Mesenchymal stem cell (in vitro differentiated cells and primary cell): ENCODE measurements at regions not wholly inside any gene's neighbourhood (a gene's known extent, or its start where the extent isn't known, plus 50 kb on each side); places are given as distances from the start of the nearest gene placed in this dataset.

Experiments
- DNase-seq: peaks from one replicate; pipeline ENCODE4 v3.0.0-alpha.2; 2013
- H2AFZ ChIP-seq: one replicate; pipeline ENCODE4 v1.6.1; 2013; ENCODE audit warnings: low read depth, mild to moderate bottlenecking, control low read depth, inconsistent platforms, low read length, moderate library complexity
- H2AK5ac ChIP-seq: 2 replicates; pipeline ENCODE4 v1.6.1; 2013; ENCODE audit warnings: low read length, moderate library complexity, mild to moderate bottlenecking, inconsistent platforms; ENCODE audit not compliant: severe bottlenecking
- H2BK120ac ChIP-seq: one replicate; pipeline ENCODE4 v1.6.1; 2013; ENCODE audit warnings: low read depth, mild to moderate bottlenecking, inconsistent platforms, low read length, moderate library complexity
- H2BK12ac ChIP-seq, 2 experiments: one replicate each; pipeline ENCODE4 v1.6.1; 2013; ENCODE audit warnings: inconsistent platforms in 2 of 2, low read length in 2 of 2, mild to moderate bottlenecking in 2 of 2, moderate library complexity in 2 of 2, control low read depth in 1 of 2
- H2BK15ac ChIP-seq: one replicate; pipeline ENCODE4 v1.6.1; 2013; ENCODE audit warnings: mild to moderate bottlenecking, low read depth, inconsistent platforms; ENCODE audit not compliant: poor library complexity, severe bottlenecking
- H2BK5ac ChIP-seq: 2 replicates; pipeline ENCODE4 v1.6.1; 2013; ENCODE audit warnings: low read depth, mild to moderate bottlenecking, low read length, control low read depth, inconsistent platforms; ENCODE audit not compliant: poor library complexity, severe bottlenecking
- H3K14ac ChIP-seq, 2 experiments: one replicate each; pipeline ENCODE4 v1.6.1; 2013; ENCODE audit warnings: inconsistent platforms in 2 of 2, low read length in 2 of 2, control low read depth in 1 of 2, mild to moderate bottlenecking in 1 of 2, moderate library complexity in 1 of 2
- H3K18ac ChIP-seq, 2 experiments: one replicate each; pipeline ENCODE4 v1.6.1; 2013; ENCODE audit warnings: inconsistent platforms in 2 of 2, low read length in 2 of 2, control low read depth in 1 of 2, low read depth in 1 of 2, mild to moderate bottlenecking in 1 of 2
- H3K23ac ChIP-seq, 2 experiments: one replicate each; pipeline ENCODE4 v1.6.1; 2013; ENCODE audit warnings: inconsistent platforms in 2 of 2, low read length in 2 of 2, mild to moderate bottlenecking in 2 of 2, moderate library complexity in 2 of 2, control low read depth in 1 of 2
- H3K27ac ChIP-seq: 2 replicates; pipeline ENCODE4 v1.5.1; 2013; ENCODE audit warnings: mild to moderate bottlenecking, moderate library complexity, low read length, control low read depth, inconsistent platforms; ENCODE audit not compliant: poor library complexity, severe bottlenecking
- H3K27me3 ChIP-seq, 2 experiments: 2 replicates each; pipeline versions ENCODE4 v1.6.1 to v1.7.0; 2013; ENCODE audit warnings: low read length in 2 of 2, mild to moderate bottlenecking in 2 of 2, moderate library complexity in 2 of 2, control low read depth in 1 of 2, inconsistent platforms in 1 of 2; ENCODE audit not compliant: control insufficient read depth in 1 of 2, insufficient read depth in 1 of 2
- H3K36me3 ChIP-seq, 2 experiments: 2 replicates each; pipeline versions ENCODE4 v1.6.1 to v1.7.0; 2013; ENCODE audit warnings: low read length in 2 of 2, control low read depth in 1 of 2, inconsistent platforms in 1 of 2, low read depth in 1 of 2, mild to moderate bottlenecking in 1 of 2; ENCODE audit not compliant: insufficient read depth in 2 of 2, control insufficient read depth in 1 of 2
- H3K4ac ChIP-seq, 2 experiments: one replicate each; pipeline ENCODE4 v1.6.1; 2013; ENCODE audit warnings: inconsistent platforms in 2 of 2, low read length in 2 of 2, mild to moderate bottlenecking in 2 of 2, moderate library complexity in 2 of 2, control low read depth in 1 of 2, low read depth in 1 of 2
- H3K4me1 ChIP-seq: 2 replicates; pipeline ENCODE4 v1.6.1; 2013; ENCODE audit warnings: low read depth, low read length, control low read depth; ENCODE audit not compliant: control insufficient read depth, insufficient read depth
- H3K4me2 ChIP-seq: 2 replicates; pipeline ENCODE4 v1.6.1; 2013; ENCODE audit warnings: low read length, mild to moderate bottlenecking, inconsistent platforms; ENCODE audit not compliant: poor library complexity, severe bottlenecking
- H3K4me3 ChIP-seq, 2 experiments: 2 replicates each; pipeline versions ENCODE4 v1.5.1 to v1.7.0; 2013; ENCODE audit warnings: low read length in 2 of 2, mild to moderate bottlenecking in 2 of 2, control low read depth in 1 of 2, low read depth in 1 of 2; ENCODE audit not compliant: insufficient read depth in 1 of 2
- H3K79me1 ChIP-seq: replicated peaks from 2 replicates; pipeline ENCODE4 v1.6.1; 2013; ENCODE audit warnings: mild to moderate bottlenecking, control low read depth, low read length, inconsistent platforms; ENCODE audit not compliant: poor library complexity, severe bottlenecking
- H3K9ac ChIP-seq: 2 replicates; pipeline ENCODE4 v1.7.0; 2013; ENCODE audit warnings: mild to moderate bottlenecking, low read length, moderate library complexity
- H3K9me3 ChIP-seq: 2 replicates; pipeline ENCODE4 v1.7.0; 2013; ENCODE audit warnings: mild to moderate bottlenecking, low read length; ENCODE audit not compliant: control insufficient read depth
- H4K8ac ChIP-seq: one replicate; pipeline ENCODE4 v1.6.1; 2013; ENCODE audit warnings: inconsistent platforms, mild to moderate bottlenecking, low read length, moderate library complexity
- H4K91ac ChIP-seq: one replicate; pipeline ENCODE4 v1.6.1; 2013; ENCODE audit warnings: mild to moderate bottlenecking, low read length, inconsistent platforms
- WGBS: methylation state at CpG from one replicate; pipeline ENCODE4 v1.1.7; 2013; ENCODE audit warnings: mixed read lengths; 5-methylcytosine and 5-hydroxymethylcytosine counted together

DNA sequence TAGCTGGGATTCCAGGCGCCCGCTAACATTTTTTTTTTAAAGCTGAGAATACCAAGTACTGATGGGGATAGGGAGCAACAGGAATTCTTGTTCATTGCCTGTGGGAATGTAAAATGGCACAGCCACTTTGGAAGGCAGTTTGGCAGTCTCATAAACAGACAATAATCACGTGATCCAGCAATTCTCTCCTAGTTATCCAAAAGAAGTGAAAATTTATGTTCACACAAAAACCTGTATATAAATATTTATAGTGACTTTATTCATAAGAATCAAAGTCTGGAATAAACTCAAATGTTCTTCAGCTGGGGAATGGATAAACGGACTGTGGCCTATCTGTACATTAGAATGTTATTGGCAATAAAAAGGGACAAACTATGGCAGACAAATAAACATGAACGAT lies 72.5 kb upstream of the NEO1 start:
- Histone ChIP-seq H3K4me1 (no peaks in the 10 kb centered on the region), H3K9ac (no peak overlapping the region), H3K27ac (no peak overlapping the region), H3K36me3 (no peaks in the 10 kb centered on the region), H3K4ac (no peak overlapping the region), H2BK5ac (no peak overlapping the region), H3K79me1 (no peaks in the 10 kb centered on the region), H4K91ac (no peak overlapping the region), H3K23ac (no peak overlapping the region), H3K4me2 (no peak overlapping the region), H2BK15ac (no peak overlapping the region), H2AFZ (no peak overlapping the region), H2AK5ac (no peak overlapping the region), H4K8ac (no peak overlapping the region), H3K9me3 (peaks cover 7% of the 10 kb centered on the region), H3K14ac (no peak overlapping the region), H3K27me3 (no peaks in the 10 kb centered on the region), H2BK120ac (no peak overlapping the region), H3K18ac (no peak overlapping the region), H3K4me3 (no peak overlapping the region), H2BK12ac (no peak overlapping the region)
- DNase-seq: no peak
- 91% methylated on average over 2 of the region's 5 CpGs for WGBS

DNA sequence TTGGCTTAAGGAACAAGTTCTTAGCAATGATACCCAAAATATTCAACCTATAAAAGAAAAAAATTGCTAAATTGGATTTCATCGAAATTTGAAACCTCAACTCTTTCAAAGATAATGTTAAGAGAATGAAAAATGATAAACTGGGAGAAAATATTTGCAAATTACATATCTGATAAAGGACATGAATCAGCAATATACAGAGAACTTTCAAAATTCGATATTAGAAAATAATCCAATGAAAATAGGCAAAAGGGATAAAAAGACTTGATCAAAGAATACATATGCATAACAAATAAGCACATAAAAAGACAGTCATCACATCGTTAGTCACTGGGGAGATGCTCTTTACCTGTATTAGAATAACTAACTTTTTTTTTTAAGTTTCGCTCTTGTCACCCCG lies 73.0 kb upstream of the NEO1 start:
- no peak overlapping the region for H3K4me2 ChIP-seq
- no peak overlapping the region for H3K18ac ChIP-seq
- no peak overlapping the region for H2AFZ ChIP-seq
- 69% methylated on average over 2 of the region's 5 CpGs for WGBS
- no peak overlapping the region for H3K14ac ChIP-seq
- no peak overlapping the region for H2BK5ac ChIP-seq
- H3K36me3 ChIP-seq: no peaks in the 10 kb centered on the region
- no peak overlapping the region for H2BK15ac ChIP-seq
- H3K23ac ChIP-seq: no peak overlapping the region
- no peak overlapping the region for H2AK5ac ChIP-seq
- no peak overlapping the region for H4K8ac ChIP-seq
- H4K91ac ChIP-seq: no peak overlapping the region
- H3K4ac ChIP-seq: no peak overlapping the region
- no peaks in the 10 kb centered on the region for H3K79me1 ChIP-seq
- no peak overlapping the region for H2BK12ac ChIP-seq
- no peak overlapping the region for H3K9ac ChIP-seq
- H3K27ac ChIP-seq: no peak overlapping the region
- no peak overlapping the region for H2BK120ac ChIP-seq
- H3K4me1 ChIP-seq: no peaks in the 10 kb centered on the region
- DNase-seq: no peak
- peaks cover 4% of the 10 kb centered on the region for H3K9me3 ChIP-seq
- H3K27me3 ChIP-seq: no peaks in the 10 kb centered on the region
- H3K4me3 ChIP-seq: no peak overlapping the region

DNA sequence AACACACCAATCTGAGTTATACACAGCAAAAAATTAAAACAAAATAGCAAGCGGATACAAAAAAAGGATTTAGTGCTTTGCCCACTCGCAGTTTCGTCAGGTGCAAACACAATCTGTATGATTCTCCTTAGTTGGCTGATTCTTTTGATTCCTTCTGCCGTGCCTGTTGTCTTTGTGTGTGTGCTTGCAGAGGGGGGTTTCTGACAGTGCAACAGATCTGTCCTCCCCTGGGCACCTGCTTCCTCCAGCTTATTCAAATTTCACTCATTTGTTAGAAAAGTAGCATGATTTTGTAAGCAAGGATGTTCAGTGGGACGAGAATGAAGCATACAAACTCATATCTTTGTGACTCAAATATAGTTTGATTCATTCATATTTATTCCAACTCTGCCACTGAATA lies 74.0 kb upstream of the NEO1 start:
- Histone ChIP-seq H3K23ac (no peak overlapping the region), H3K4ac (no peak overlapping the region), H2BK15ac (no peak overlapping the region), H3K18ac (no peak overlapping the region), H4K8ac (no peak overlapping the region), H3K9me3 (no peaks in the 10 kb centered on the region), H2BK120ac (no peak overlapping the region), H3K79me1 (no peaks in the 10 kb centered on the region), H3K4me2 (no peak overlapping the region), H2BK5ac (no peak overlapping the region), H3K9ac (no peak overlapping the region), H3K4me3 (no peak overlapping the region), H2AK5ac (no peak overlapping the region), H3K4me1 (no peaks in the 10 kb centered on the region), H3K27me3 (no peaks in the 10 kb centered on the region), H2AFZ (no peak overlapping the region), H4K91ac (no peak overlapping the region), H3K14ac (no peak overlapping the region), H2BK12ac (no peak overlapping the region), H3K27ac (no peak overlapping the region), H3K36me3 (no peaks in the 10 kb centered on the region)
- WGBS: 98% methylated on average over 4 of the region's 5 CpGs
- no peak for DNase-seq

DNA sequence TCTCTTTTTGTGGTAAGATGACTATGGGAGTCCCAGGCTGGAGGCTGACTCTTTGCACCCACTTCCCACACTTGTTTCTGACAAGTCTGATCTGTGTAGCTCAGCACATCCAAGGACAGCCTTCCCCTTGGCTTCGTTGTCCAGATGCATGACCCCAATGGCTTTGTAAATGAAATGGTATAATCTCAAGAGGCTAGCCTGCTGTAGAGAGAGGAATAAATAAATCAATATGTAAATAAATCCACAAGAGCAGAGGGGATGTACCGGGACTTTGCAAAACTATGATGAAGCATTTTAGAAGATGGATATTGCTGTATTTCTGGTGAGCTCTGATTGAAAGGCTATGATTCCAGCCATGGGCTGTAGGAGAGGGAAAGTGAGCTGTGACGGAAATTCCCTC lies 79.9 kb upstream of the NEO1 start:
- H3K27ac ChIP-seq: no peak overlapping the region
- WGBS: 48% methylated on average over 2 of the region's 3 CpGs
- H2BK5ac ChIP-seq: no peak overlapping the region
- no peak overlapping the region for H3K4me2 ChIP-seq
- H3K9ac ChIP-seq: no peak overlapping the region
- peak overlapping the region; percentile 21 to 37 for H2BK12ac ChIP-seq
- H4K91ac ChIP-seq: no peak overlapping the region
- H3K4ac ChIP-seq: no peak overlapping the region
- no peak overlapping the region for H2BK15ac ChIP-seq
- no peaks in the 10 kb centered on the region for H3K9me3 ChIP-seq
- H3K36me3 ChIP-seq: no peaks in the 10 kb centered on the region
- no peaks in the 10 kb centered on the region for H3K79me1 ChIP-seq
- no peak overlapping the region for H2AFZ ChIP-seq
- no peaks in the 10 kb centered on the region for H3K27me3 ChIP-seq
- H3K18ac ChIP-seq: peak overlapping the region in 1 of 2 experiments; percentile 27
- H3K14ac ChIP-seq: no peak overlapping the region
- DNase-seq: no peak
- H3K23ac ChIP-seq: no peak overlapping the region
- no peak overlapping the region for H4K8ac ChIP-seq
- no peak overlapping the region for H2BK120ac ChIP-seq
- H3K4me1 ChIP-seq: peaks cover 5% of the 10 kb centered on the region
- no peak overlapping the region for H2AK5ac ChIP-seq
- H3K4me3 ChIP-seq: peak overlapping the region in 1 of 2 experiments; percentile 70
